Limb (tissue), 2 donors: ENCODE measurements at regions not wholly inside any gene's neighbourhood (a gene's known extent, or its start where the extent isn't known, plus 50 kb on each side); places are given as distances from the start of the nearest gene placed in this dataset.

Experiments
- DNase-seq, 2 donors: peaks; one replicate each; pipeline ENCODE4 v3.0.0-alpha.2; 2016; ENCODE audit errors: extremely low spot score in 2 of 2

DNA sequence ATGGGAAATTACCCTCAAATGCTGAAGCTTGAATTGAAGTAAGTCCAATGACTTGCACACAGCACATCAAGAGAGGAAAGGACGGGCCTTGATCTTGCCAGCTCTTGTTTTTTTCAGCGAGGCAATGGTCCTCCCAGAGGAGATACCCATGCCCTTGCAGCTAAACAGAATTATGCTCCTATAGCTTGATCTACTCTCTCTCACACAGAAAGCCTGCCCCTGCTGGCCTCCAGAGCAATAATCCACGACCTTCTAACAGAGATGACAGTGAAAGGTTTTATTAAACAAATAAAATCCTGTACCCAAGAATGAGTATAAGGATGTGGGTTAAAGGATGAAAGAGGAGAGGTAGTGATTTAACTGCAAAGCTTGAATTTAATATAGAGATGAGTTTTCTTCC lies 268.0 kb downstream of the ADRA2A start:
- DNase-seq, result no peak

DNA sequence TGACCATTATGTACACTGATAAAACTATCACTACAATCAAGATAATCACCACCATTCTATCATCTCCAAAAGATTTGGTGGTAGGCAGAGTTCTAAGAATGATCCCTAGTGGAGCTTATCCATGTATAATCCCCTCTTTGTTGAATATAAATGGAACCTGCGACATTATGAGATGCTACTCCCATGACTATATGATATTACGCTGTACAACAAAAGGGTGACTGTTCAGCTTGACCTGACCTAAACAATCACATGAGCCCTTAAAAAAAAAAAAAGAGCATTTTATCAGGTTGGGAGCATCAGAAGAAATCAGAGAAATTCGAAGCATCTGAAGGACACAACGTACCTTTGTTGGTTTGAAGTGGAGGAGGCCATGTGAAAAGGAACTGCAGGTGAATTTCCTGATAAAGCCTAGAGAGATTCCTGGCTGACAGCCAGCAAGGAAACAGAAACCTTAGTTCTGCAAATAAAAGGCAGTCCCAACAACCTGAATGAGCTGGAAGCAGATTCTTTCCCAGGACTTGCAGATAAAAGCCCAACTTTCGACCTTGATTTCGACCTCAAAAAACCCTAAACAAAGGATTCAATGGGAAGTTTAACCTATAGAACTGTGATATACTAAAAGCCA lies 270.7 kb downstream of the ADRA2A start:
- no peak for DNase-seq

DNA sequence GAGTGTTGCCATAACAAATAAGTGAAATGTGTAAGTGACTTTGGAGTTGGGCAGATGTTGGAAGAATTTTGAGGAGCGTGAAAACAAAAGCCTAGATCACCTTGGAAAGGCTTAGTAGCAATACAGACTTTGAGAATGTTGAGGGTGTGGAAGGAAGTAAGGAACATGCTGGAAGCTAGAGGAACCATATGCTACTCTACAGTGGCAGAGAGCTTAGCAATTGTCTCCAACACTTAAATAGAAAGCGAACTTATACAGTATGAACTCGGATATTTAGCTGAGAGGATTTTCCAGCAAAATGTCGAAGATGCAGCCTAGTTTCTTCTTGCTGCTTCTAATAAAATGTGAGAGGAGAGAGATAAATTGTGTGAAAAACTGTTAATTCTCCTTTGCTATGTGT lies 271.2 kb downstream of the ADRA2A start:
- no peak for DNase-seq

DNA sequence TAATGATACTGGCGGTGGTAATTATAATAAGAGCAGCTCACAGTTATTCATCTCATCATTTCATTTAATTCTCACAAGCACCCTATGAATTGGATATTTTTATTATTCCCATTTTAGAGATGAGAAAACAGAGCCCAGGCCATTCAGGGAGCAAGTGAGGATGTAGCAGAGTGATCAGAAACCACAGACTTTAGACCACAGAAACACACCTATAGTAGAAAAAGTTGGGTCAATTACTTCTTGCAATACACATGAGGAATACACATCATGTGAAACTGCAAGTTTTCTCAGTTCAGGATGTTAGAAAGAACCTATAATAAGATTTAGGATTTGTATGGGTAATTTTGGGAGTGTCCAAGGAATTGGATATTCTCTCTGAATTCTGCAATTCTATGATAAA lies 278.0 kb downstream of the ADRA2A start:
- no peak for DNase-seq

DNA sequence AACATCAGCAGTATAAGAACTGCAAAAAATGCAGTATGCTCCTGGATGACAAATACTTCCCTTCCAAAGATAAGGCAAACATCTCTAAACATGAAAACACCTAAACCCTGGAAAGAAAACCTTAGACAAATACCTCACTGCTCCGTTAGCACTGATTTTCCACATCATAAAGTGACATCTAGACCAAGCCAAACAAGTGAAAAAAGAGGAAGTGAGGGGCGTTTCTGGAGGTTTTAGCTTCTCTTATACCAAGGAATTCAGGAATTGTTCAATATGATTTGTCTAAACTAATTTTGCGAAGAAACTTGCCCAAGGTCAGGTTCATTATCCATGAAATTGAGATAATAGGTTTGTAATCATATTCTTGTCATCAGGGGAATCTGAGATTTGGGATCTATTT lies 279.7 kb downstream of the ADRA2A start:
- no peak for DNase-seq

DNA sequence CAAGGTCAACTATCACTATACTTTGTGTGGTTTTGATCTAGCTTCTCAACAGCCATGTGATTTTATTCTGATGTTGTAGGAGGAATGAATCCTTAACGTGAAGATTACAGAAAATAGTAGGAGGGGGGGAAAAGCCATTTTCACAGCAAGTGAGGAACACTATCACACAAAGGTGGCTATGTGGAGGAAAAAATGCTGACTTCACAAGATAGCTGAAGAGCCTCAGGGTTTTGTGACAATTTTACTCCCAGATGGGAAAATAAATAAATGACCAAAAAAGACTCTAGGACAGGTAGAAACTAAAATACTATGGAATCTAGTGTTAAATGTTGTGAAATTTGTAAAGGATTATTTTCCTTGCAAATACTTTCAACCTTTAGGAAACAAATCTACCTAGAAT lies 281.0 kb downstream of the ADRA2A start:
- DNase-seq, result no peak

DNA sequence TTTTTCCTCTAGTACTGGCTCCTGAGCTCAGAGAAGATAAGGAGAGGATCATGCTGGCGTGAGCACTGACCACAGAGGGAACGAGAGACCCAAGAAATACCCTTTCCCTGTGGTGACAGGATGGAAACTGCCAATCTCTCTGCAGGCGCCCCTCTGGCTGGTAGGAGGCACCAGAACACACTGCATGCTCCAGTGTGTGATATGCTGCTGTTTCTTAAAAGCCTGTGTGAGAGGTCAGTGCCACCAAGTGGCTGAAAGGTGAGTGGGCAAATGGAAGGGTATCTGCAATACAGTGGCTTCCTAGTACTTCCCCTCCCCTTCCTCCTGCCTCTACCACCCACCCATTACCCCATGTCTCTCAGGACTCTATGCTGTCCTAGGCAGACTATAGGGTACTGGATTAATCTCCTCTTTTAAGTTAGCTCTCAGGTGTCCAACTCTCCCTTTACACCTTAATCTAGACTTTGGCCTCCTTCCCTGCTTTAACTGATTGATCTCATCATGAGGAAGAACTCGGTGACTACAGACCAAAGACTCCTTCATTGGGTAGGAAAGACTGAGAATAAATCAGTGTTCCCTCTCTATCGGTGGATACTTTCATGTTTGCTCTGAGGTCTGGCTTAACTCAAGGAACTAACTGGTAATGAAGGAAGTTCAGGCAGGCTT lies 283.6 kb downstream of the ADRA2A start:
- no peak for DNase-seq

DNA sequence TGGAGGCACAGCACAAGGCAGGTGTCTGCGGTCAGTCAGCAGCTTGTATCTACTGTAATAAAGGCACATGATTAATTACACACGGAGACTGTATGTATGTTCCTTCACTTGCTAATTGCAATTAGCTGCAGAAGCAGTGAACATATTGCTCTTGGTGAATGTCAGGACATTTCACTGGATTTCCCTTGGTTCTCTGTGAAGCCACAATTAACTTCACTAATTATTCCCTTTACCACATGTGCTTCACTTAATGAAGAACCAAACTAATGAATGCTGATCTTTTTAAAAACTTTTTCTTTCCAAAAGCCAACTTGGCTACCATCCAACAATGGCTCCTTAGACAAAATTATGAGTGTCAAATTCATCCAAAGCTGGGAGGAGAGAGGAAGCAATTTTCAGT lies 290.7 kb downstream of the ADRA2A start:
- DNase-seq, result no peak

DNA sequence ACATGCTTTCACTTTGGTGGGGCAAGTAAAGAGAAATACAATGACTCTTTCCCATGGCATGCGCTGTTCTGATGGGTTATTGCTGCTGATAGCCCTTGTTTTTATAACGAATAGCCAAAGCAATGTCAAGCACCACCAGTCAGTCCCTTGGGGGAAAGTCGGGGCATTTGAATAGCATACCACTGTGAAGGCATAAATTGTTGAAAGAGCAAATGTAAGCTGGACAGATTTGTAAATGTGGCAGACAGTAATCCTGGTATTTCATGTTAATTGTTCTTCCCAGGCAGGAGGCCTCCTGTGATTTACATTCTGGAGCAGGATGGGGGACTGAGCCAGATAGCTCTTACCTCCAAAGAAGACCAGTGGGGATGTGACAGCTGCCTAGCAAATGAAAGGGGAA lies 293.3 kb downstream of the ADRA2A start:
- no peak for DNase-seq

DNA sequence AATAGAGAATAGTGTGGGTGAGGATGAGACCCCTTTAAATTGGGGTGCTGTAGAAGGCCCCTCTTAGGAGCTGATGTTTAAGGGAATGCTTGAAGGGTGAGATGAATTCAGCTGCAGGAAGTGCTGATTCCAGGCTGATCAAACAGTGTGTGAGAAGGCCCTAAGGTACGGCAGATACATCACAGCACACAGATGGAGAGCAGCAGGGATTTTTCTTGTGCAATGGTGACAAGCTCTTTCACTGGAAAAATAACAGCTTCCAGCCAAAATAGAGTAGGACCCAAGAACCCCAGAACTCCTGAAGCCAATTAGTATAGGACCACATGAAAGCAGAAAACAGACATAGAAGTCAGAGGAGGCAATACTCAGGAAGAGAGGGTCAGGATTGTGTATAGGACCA lies 296.9 kb downstream of the ADRA2A start:
- no peak for DNase-seq

DNA sequence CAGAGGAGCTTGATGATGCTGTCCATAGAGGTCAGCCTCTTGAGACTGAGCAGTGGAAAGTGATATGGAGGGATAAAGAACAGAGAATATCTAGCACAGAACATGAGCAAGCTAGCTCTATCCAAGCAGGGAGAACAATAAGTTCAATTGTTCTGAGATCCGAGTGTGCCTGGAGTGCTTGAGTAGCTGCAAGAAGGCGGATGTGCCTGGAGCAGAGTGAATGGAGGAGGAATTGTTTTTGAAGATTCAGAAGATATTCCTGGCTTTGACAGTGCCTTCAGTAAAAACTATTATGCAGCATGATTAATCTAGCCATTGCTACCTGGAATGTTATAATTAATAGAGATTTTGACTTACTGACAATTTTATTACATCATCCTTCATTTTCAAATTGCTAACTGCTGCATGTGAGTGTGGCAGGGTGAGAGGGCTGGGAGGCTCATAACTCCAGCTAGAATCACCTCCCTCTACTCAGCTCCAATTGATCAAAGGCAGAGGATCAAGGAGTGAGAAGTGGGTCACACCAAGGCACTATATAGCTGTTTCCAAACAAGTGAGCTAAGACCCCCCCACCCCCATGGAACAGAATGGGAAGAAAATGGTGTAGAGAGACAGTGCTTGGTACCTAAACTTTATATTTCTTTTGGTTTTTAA lies 302.8 kb downstream of the ADRA2A start:
- DNase-seq, result no peak

DNA sequence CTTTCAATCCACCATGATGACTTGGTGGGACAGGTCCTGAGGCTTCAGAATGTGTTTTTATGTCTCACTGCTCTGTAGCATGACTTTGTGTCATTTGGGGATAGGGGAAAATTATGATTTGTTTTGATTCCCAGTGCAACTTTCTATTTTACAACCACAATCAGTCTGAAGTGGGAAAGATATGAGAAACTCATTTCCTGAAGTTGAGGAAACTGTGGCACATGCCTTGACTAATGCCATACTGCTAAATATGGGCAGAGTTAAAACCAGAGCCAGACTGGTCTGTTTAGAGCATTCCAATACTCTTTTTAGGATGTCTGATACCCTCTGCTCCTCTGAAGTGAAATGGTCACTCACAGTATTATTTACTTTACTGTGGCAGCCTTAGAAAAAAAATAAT lies 307.7 kb downstream of the ADRA2A start:
- DNase-seq, result no peak

DNA sequence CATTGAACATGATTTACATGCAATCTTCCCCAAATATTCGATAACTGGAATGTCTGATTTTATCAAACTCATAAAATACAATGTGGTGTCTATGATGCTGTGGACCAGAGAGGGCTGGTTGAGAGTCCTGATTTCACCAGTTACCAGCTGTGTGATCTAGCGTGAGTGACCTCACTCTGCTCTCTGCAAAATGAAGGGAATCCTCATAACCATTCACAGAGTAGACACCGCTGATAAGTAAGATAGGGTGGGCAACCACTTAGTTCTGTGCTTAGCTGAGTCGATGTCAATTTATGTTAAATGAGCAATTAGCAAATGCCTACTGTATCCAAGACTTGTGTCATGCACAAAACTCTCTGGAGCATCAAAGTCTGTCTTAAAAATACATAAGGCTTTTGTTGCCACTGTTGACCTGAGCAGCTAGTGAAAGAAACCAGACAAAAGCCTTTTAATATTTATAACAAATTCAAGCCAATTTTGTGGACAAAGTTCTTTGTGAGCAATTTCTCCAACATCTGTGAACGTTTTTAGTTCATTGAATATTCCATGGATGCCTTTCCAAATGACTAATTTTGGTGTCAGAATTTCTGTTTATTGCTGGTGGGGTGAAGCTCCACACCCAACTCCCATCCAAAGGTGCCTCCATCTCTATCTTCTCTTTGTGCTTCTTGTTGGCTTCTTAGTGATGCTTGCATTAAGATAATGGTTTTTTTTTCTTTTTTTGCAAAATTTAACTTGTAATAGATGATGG lies 314.2 kb downstream of the ADRA2A start:
- no peak for DNase-seq

DNA sequence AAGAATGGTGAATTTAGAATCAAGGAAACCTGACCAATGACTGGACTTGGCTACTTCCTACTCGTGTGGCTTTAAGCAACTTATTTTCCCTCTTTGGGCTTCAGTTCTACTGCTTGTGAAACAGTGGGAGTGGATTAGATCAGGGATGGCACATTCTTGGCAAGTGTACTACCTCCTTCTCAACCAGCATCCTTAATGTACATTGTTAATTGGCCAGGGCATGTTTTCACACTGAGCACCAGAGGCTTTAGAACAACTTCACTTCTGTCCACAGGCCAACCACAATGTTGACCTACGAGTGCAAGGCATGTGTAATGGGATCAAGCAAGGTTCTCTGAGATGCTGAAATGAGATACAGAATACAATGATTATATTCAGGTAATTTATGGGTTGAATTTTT lies 315.3 kb downstream of the ADRA2A start:
- DNase-seq, result no peak

DNA sequence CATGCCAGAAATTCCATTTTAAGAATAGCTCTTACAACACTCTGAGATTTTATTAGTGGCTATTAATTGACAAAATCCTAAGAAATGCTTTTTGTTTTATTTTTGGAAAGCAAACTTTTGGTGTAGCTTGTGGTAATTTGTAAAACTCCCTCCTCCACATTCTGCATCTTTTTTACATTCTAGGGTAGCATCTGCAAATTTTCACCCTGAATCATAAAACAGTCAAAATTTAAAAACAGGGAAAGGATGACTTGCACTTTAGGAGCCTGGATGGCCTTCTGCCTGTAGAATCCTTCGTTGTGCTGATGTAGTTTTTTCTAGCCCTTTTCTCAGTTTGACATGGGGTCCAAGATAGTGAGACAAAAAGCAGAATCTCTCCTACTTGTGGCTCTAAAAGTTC lies 316.1 kb downstream of the ADRA2A start:
- no peak for DNase-seq

DNA sequence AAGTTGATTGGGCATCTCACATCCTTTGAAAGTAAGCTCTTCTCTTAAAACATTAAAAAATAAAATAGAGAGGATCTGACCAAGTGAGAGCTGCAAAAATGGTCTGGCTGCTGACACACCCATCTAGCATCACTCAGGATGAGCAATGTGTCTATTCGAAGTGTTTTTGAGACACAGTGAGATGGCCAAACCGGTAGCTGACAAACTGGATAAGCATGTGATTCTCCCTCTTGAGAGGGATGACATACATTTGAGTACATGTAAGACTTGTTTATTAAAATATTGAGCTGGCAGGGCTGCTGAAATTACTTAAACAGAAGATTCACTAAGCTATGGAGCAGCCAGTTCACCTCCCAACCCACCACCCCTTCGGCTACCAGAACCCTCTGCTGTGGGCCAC lies 333.9 kb downstream of the ADRA2A start:
- no peak for DNase-seq

DNA sequence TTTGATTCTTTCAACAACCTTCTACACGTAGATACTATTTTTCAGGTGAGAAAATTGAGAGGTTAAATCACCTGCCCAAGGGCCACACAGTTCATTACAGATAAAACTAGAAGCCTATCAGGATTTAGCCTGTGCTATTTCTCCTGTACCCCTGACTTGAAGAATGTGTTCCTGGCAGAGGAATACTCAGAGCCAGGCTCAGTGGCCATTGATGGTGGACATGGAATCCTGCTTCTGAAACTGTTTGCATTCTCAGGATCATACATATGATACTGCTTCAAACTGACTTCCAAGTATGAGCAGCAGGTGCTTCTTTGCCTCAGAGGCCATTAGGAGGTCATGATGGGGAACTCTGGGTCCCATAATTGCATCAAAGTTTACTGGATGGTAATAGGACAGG lies 348.6 kb downstream of the ADRA2A start:
- no peak for DNase-seq

DNA sequence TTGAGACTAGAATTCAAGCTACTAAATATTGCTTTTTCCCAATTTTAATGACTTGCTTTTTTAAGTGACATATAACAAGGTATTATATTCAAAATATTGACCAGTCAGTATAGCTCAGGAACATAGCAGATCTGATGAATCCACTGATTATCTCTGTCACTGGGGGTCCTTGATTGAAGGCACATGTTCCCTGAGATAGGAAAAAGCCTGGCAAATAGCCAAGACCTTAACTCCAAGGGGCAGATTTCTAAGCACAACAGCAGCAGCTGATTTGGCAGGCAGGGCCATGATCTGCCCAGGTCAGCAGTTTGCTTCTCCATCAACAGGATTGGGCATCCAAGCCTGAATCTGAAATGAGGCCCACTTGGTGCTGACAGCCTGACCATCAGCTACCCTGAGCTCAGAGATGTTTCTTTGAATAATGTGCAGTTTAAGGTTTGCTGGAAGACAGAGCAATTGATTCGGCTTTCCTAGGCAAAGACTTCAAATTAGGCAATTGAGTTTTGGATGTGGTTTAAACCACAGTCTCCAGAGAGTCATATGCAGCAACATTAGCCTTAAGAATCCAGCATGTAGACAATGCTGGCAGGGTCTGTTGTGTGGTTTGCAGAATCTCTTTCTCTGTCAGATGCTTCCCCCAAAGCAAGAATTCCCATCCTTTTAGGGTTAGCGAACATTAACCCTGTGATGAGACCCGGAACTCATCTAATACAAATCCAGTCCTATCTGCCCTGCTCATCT lies 352.6 kb downstream of the ADRA2A start:
- no peak for DNase-seq

DNA sequence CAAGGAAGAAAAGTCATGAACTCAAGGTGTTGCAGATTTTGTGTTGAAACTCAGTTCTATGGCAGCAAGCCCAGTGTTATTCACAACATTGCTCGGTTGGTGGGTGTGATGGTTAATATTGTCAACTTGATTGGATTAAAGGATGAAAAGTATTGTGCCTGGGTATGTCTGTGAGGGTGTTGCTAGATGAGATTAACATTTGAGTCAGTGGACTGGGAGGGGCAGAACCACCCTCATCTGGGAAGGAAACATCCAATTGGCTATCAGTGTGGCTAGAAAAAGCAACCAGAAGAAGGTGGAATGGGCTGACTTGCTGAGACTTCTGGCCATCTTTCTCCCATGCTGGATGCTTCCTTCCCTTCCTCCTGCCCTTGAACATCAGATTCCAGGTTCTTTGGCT lies 353.2 kb downstream of the ADRA2A start:
- DNase-seq, result no peak

DNA sequence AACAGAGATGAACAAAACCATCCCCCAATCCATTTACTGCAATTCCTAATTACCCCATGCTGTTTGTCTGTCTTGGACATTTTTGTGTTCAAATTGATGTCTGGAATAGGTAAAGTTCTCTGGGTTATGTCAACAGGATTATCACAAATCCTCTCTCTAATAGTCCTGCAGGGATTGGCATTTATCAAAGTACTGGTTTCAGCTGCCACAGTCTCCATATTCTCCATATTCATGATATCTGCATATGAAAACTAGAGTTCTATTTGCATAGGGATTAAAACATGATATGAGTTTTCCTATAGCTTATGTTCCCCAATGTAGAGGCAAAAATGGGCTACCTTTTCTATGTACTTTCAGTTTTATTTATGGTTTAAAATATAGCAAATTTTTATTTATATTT lies 355.8 kb downstream of the ADRA2A start:
- DNase-seq, result no peak

DNA sequence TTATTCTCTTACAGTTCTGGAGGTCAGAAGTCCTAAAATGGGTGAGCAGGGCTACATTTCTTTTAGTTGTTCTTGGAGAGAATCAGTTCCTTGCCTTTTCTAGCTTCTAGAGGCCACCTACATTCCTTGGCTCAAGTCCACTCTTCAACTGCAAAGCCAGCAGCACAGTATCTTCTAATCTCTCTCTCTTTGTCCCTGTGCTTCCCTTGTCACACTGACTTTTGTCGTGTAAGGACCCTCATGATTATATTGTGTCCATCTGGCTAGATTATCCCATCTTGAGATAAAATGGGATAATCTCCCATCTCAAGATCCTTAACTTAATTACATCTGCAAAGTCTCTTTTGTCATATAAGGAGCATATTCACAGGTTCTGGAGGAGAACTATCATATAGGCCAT lies 359.0 kb downstream of the ADRA2A start:
- DNase-seq, result no peak
